IPS DF 6.9 (cell line): ENCODE measurements at regions not wholly inside any gene's neighbourhood (a gene's known extent, or its start where the extent isn't known, plus 50 kb on each side); places are given as distances from the start of the nearest gene placed in this dataset.

Source experiments
- DNase-seq: peaks from one replicate; pipeline ENCODE4 v3.0.0-alpha.2; 2013; ENCODE audit warnings: low read depth, low spot score
- H3K27ac ChIP-seq: one replicate; pipeline ENCODE4 v1.5.1; 2013; ENCODE audit warnings: low read length, control low read depth
- H3K27me3 ChIP-seq: 2 replicates; pipeline ENCODE4 v1.6.1; 2013; ENCODE audit warnings: mild to moderate bottlenecking, low read length; ENCODE audit not compliant: control insufficient read depth, insufficient read depth
- H3K36me3 ChIP-seq: 2 replicates; pipeline ENCODE4 v1.6.1; 2013; ENCODE audit warnings: low read length; ENCODE audit not compliant: control insufficient read depth, insufficient read depth
- H3K4me1 ChIP-seq: 2 replicates; pipeline ENCODE4 v1.6.1; 2013; ENCODE audit warnings: low read length; ENCODE audit not compliant: control insufficient read depth, insufficient read depth
- H3K4me3 ChIP-seq: 2 replicates; pipeline ENCODE4 v1.5.1; 2013; ENCODE audit warnings: mild to moderate bottlenecking, low read length
- H3K9me3 ChIP-seq: 2 replicates; pipeline ENCODE4 v1.6.1; 2013; ENCODE audit warnings: low read length, inconsistent platforms; ENCODE audit not compliant: control insufficient read depth, insufficient read depth
- WGBS: extraction: QIAGEN DNeasy Blood & Tissue Kit; methylation state at CpG from one replicate; pipeline ENCODE4 v1.1.7; 2013; ENCODE audit warnings: mixed read lengths, missing lambda C conversion rate; ENCODE audit not compliant: insufficient read length, insufficient coverage; 5-methylcytosine and 5-hydroxymethylcytosine counted together

- no peaks in the 10 kb centered on the region for H3K9me3 ChIP-seq
- H3K4me1 ChIP-seq: no peaks in the 10 kb centered on the region
- no peak overlapping the region for H3K4me3 ChIP-seq
- no peaks in the 10 kb centered on the region for H3K36me3 ChIP-seq
- DNase-seq: no peak
- H3K27ac ChIP-seq: no peak overlapping the region
- H3K27me3 ChIP-seq: no peaks in the 10 kb centered on the region
- WGBS: no CpG with 5 or more reads among the region's 6 CpGs
Observed at GRCh38 chr9:1960342-1961042, 54.7 kb upstream of the SMARCA2 start.

- no CpG with 5 or more reads among the region's 2 CpGs for WGBS
- Histone ChIP-seq H3K9me3 (no peaks in the 10 kb centered on the region), H3K27me3 (no peaks in the 10 kb centered on the region), H3K4me1 (no peaks in the 10 kb centered on the region), H3K4me3 (no peak overlapping the region), H3K36me3 (no peaks in the 10 kb centered on the region), H3K27ac (no peak overlapping the region)
- no peak for DNase-seq
Observed at GRCh38 chr9:1962122-1962521, 53.0 kb upstream of the SMARCA2 start.

GRCh38 chr9:1962588-1963106, 52.5 kb upstream of the SMARCA2 start:
- no peaks in the 10 kb centered on the region for H3K27me3 ChIP-seq
- no peak for DNase-seq
- H3K36me3 ChIP-seq: no peaks in the 10 kb centered on the region
- no peak overlapping the region for H3K4me3 ChIP-seq
- H3K4me1 ChIP-seq: no peaks in the 10 kb centered on the region
- no peak overlapping the region for H3K27ac ChIP-seq
- H3K9me3 ChIP-seq: no peaks in the 10 kb centered on the region

GRCh38 chr9:1964093-1964492, 51.1 kb upstream of the SMARCA2 start:
- no peak overlapping the region for H3K27ac ChIP-seq
- no CpG with 5 or more reads among the region's 2 CpGs for WGBS
- H3K4me3 ChIP-seq: no peak overlapping the region

More at GRCh38 chr9:1964093-1964492, 51.1 kb upstream of the SMARCA2 start:
- H3K9me3 ChIP-seq: no peaks in the 10 kb centered on the region
- H3K36me3 ChIP-seq: no peaks in the 10 kb centered on the region
- no peak for DNase-seq
- H3K4me1 ChIP-seq: no peaks in the 10 kb centered on the region
- no peaks in the 10 kb centered on the region for H3K27me3 ChIP-seq
